NCI-H460 (cell line): ENCODE measurements at regions not wholly inside any gene's neighbourhood (a gene's known extent, or its start where the extent isn't known, plus 50 kb on each side); places are given as distances from the start of the nearest gene placed in this dataset.

Experiments
- DNase-seq: peaks from one replicate; pipeline ENCODE4 v3.0.0-alpha.2; 2016; ENCODE audit warnings: low read depth; ENCODE audit errors: extremely low read depth

GRCh38 chr4:26094076-26094475, 180.1 kb downstream of the SMIM20 start:
- no peak for DNase-seq

DNA sequence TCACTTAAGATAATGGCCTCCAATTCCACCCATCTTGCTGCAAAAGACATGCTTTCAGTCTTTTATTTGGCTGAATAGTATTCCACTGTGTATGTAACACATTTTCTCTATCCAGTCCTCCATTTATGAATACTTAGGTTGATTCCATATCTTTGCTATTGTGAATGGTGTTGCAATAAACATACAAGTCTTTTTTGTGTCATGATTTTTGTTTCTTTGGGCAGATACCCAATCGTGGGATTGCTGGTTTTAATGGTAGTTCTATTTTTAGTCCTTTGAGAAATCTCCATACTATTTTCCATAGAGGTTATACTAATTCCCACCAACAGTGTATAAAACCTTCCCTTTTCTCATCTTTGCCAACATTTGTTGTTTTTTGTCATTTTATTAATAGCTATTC, 180.9 kb downstream of the SMIM20 start:
- no peak for DNase-seq

DNA sequence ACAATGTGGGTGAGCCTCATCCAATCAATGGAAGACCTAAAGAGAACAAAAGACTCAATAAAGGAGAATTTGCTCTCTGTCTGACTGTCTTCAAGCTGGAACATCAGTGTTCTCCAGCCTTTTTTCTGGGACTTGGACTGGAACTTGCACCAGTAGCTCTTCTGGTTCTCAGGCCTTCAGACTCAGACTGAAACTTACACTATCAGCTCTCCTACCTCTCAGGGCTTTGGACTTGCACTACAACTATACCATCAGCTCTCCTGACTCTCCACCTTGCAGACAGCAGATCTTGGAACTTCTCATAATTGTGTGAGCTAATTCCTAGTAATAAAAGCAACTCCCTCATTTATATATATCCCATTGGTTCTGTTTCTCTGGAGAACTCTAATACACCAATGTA, 185.9 kb downstream of the SMIM20 start:
- DNase-seq: no peak

DNA sequence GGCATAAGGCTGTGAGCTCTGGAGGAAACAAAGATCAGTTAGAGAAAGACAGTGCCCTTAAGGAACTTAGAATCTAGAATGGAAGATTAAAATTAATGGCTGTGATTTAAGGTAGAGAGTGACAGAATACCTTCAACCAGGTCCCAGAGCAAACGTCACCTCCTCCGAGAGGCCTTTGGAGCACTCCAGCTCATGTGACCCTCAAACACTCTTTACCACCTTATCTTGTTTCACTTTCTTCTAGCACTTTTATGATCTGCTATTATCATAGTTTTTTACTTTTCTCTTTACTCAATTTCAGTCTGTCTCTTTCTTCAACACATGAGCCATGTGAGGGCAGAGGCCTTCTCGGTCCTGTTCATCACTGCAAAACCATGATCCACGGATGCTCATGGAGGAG, 187.0 kb downstream of the SMIM20 start:
- DNase-seq: no peak

GRCh38 chr4:26104056-26104685, 190.2 kb downstream of the SMIM20 start:
- DNase-seq: no peak

DNA sequence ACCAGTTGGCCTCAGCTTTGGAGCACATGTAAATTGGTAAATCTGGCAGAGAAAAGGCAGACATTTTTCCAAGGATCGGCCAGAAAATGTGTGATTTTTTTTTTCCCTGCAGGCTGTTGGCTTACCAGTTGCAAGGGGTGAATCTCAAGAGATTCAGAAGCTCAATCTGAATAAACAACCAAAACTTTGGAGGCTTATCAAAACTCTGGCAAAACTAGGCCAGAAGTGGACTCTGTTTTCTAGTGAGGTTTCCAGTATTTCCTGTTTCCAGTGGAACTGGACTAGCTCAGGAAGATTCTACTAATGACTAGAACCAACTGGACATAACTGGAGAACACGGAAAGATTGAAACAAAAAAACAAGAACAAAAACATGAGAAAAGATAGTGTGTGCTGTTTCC, 191.3 kb downstream of the SMIM20 start:
- no peak for DNase-seq

- peak; percentile 4 for DNase-seq
Measured at GRCh38 chr4:26105815-26106699, 192.0 kb downstream of the SMIM20 start.

DNA sequence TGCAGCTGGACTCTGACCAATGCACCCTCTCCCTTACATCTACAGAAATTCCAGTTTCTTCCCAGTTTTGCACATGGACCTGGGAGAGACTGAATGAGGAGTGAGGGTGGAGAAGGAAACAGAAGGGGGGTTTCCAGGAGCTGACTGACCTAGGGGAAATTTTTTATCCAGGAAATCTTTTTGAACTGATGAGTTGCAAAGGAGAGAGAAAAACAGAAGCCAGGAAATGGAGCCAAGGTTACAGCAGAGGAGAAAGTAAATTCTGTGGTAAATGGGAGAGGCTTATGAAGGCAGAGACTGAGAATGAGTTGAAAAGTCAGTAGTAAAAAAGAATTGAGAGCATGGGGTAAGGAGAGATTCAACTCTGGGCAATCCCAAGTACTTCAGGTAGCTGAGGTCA, 192.8 kb downstream of the SMIM20 start:
- DNase-seq: no peak

DNA sequence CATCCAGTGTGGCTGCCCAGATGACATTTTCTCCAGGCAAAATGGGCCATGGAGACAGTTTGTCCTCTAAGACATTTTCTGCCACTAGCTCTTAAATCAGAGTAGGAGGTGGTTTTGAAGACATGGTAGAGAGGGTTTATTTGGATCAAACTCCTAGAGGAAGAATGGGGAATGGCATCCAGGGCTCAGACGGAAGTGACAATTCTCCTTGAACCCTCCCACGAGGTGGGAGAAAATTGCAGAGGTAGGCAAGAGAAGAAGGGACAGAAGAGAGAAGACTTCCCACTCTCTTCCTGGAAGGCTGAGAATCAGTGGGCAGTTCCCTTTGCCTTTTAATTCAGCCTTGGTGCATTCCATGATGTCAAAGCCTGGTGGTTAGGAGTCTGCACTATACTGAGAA, 194.0 kb downstream of the SMIM20 start:
- DNase-seq: no peak

DNA sequence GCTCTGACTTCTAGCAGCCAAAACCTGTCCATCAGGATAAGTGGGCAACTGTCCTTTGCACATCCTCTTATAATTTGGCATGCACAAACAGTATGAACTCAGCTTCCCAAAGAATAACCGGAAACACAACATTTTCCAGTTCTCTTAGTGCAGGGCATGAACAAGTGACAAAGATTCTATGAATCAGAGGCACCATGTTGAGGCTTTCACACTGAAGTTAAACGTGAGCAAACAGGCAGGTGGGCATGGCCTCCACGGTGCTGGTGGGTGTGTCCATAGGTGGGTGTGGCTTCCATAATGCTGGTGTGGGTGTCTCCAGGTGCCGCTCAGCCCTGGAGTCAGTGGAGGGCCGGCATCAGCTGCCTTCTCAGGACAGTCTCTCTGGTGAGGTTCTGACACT, 196.5 kb downstream of the SMIM20 start:
- no peak for DNase-seq

- no peak for DNase-seq
Measured at GRCh38 chr4:26113339-26113940, 199.4 kb downstream of the SMIM20 start.

GRCh38 chr4:26116057-26116456, 202.0 kb downstream of the SMIM20 start:
- DNase-seq: no peak

DNA sequence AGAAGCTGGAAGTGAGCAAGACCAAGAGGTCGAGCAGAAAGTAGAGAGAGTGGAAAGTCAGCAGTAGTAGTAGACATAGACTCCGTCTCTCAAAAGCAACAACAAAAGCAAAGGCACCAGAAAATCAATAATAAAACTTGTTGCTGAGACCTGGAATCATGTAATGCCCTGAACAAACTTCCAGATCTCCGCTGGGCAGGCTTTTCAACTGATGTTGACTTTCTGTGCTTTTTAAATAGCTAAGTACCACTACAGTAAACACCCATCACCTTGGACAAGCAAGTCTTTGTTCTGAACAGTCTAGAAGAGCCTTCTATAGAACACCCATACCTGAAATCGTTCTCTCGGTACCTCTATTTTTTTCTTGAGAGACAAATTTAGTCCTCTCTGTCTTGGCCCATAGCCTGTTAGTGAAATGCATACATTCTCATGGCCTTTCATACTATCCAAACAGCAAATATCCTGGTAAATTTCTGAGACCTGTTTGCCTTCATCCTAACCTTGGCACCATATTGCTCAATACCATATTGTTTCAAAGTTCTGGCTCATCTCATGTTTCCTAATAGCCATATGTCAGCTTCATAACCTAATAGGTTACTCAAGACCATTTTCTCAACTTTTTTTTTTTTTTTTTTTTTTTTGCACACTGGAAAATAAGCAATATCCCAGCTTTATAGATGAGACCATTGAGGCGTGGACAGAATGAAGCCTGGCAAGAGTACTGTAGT, 200.6 kb upstream of the RBPJ start:
- no peak for DNase-seq

GRCh38 chr4:26122690-26123089, 198.1 kb upstream of the RBPJ start:
- no peak for DNase-seq

- DNase-seq: peak; percentile 18
Measured at GRCh38 chr4:26124753-26125321, 196.0 kb upstream of the RBPJ start.

- no peak for DNase-seq
Measured at GRCh38 chr4:26126143-26126718, 194.6 kb upstream of the RBPJ start.

- no peak for DNase-seq
Measured at GRCh38 chr4:26126994-26127393, 193.8 kb upstream of the RBPJ start.

DNA sequence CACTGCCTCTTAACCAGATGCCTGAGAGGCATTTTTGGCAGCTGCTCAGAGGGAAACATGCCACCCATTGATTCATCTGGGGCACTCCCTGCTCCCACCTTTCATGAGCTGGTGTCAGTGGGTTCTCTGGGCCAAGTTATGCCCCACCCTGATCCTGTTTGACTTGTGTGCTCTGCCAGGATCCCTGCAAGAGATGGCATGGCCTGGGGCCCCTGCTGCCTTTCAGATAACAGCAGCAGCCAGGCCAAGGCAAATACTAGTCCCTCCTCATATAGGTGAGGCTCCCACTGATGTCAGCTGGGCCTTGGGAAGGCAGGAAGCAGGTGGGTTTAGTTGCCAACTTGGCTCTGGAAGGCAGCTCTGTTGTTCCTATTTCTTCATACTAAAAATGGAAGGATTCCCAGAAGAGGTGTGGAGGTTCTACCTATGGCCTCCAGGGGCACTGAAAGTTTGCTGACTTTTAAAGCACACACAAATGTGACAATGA, 192.9 kb upstream of the RBPJ start:
- no peak for DNase-seq

DNA sequence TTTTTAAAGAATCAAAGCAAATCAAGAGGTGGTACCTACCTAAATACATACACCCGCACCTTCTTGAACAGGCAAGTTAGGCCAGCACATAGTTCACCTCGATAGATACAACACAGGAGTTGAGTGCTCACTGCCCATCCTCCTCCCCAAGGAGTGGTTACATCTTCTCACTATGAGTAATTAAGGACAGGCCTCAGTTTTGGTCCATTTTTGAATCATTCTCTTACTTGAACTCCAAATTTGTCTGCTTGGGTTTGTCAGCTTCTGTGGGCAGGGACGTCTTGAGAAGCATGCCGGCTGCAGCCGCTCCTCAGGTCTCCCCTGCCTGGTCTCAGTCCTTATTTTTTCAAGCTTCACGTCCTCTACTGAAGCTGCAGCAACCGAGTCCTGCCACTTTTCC, 190.6 kb upstream of the RBPJ start:
- no peak for DNase-seq

- no peak for DNase-seq
Measured at GRCh38 chr4:26130841-26131432, 189.9 kb upstream of the RBPJ start.
